GM12878 (cell line): ENCODE measurements at regions not wholly inside any gene's neighbourhood (a gene's known extent, or its start where the extent isn't known, plus 50 kb on each side); places are given as distances from the start of the nearest gene placed in this dataset.

ENCODE experiments used
- ATAC-seq: fragments of 200-7000 bp; cut with Tn5 transposase; 3 replicates; pipeline ENCODE4 v1.9.1; 2020; ENCODE audit warnings: mild to moderate bottlenecking, moderate library complexity
- BruUV-seq: library from RNA; stranded (reverse); fragments of 400-500 nt; replicated peaks from 2 replicates; lab custom pipeline; 2021; lab: Mats Ljungman, UMichigan
- CTCF ChIA-PET: fragments of 300-600 bp; sonication (Branson Sonifier 250); formaldehyde crosslinking; extraction: SDS; loops from one replicate; lab custom pipeline; 2021; ENCODE audit warnings: inconsistent platforms; lab: Yijun Ruan, JAX
- POLR2A ChIA-PET: fragments of 350-600 bp; formaldehyde crosslinking; extraction: SDS; loops from one replicate; lab custom pipeline; 2021; ENCODE audit warnings: inconsistent platforms; lab: Charles Lee
- RAD21 ChIA-PET: fragments of 300-600 bp; sonication (Branson Sonifier 250); formaldehyde crosslinking; loops from one replicate; lab custom pipeline; 2023; ENCODE audit warnings: antibody characterized with exemption; ENCODE audit not compliant: unreplicated experiment; lab: Charles Lee
- SMC1A ChIA-PET: fragments of 300-600 bp; sonication (Branson Sonifier 250); formaldehyde crosslinking; loops from one replicate; lab custom pipeline; 2023; ENCODE audit not compliant: unreplicated experiment, uncharacterized antibody; lab: Charles Lee
- DNase-seq: peaks from one replicate; pipeline ENCODE4 v3.0.0-alpha.2; 2011; ENCODE audit warnings: low read depth, low spot score
- FAIRE-seq: peaks from 3 replicates; lab custom pipeline; 2011; peaks lifted over from hg19 to GRCh38; lab: Jason Lieb, UNC
- H2AFZ ChIP-seq: 2 replicates; pipeline ENCODE4 v1.6.0; 2011; ENCODE audit warnings: low read depth, low read length, control low read depth; ENCODE audit not compliant: control insufficient read depth
- H3K27ac ChIP-seq: 2 replicates; pipeline ENCODE4 v1.5.1; 2011; ENCODE audit warnings: control low read depth; ENCODE audit not compliant: control insufficient read depth, insufficient read depth
- H3K27me3 ChIP-seq, 2 experiments: replicated peaks in 1 of 2; 2 replicates each; pipeline versions ENCODE4 v1.6.0 to v1.6.1; 2011; ENCODE audit warnings: low read length in 1 of 2; ENCODE audit not compliant: control insufficient read depth in 2 of 2, insufficient read depth in 2 of 2
- H3K36me3 ChIP-seq, 2 experiments: 2 replicates each; pipeline ENCODE4 v1.5.1; 2011; ENCODE audit warnings: low read length in 1 of 2; ENCODE audit not compliant: control insufficient read depth in 2 of 2, insufficient read depth in 2 of 2
- H3K4me1 ChIP-seq: 2 replicates; pipeline ENCODE4 v1.6.1; 2011; ENCODE audit warnings: mild to moderate bottlenecking, low read length, moderate library complexity, mixed read lengths; ENCODE audit not compliant: control insufficient read depth, insufficient read depth
- H3K4me2 ChIP-seq: 2 replicates; pipeline ENCODE4 v1.6.0; 2011; ENCODE audit warnings: control low read depth; ENCODE audit not compliant: control insufficient read depth, insufficient read depth
- H3K4me3 ChIP-seq: fragments of 200-600 bp; sonication (generic); 2 replicates; pipeline ENCODE4 v1.5.1; 2016
- H3K79me2 ChIP-seq: 2 replicates; pipeline ENCODE4 v1.6.0; 2011; ENCODE audit warnings: low read length; ENCODE audit not compliant: control insufficient read depth, insufficient read depth
- H3K9ac ChIP-seq: 2 replicates; pipeline ENCODE4 v1.8.0; 2011; ENCODE audit warnings: low read length, control low read depth, mixed read lengths; ENCODE audit not compliant: control insufficient read depth, insufficient read depth
- H3K9me3 ChIP-seq: replicated peaks from 3 replicates; pipeline ENCODE4 v1.5.1; 2011; ENCODE audit warnings: mild to moderate bottlenecking, low read length; ENCODE audit not compliant: control insufficient read depth, insufficient read depth
- H4K20me1 ChIP-seq: 2 replicates; pipeline ENCODE4 v1.6.0; 2011; ENCODE audit not compliant: control insufficient read depth, insufficient read depth
- BCLAF1 ChIP-seq: fragments of 450-650 bp; IDR thresholded peaks from 2 replicates; pipeline ENCODE4 v1.6.1; 2017; ENCODE audit warnings: antibody characterized with exemption, mild to moderate bottlenecking, moderate library complexity
- CEBPB ChIP-seq, 2 experiments: fragments of 150-350 bp in 1 of 2; IDR thresholded peaks; 2 replicates each; pipeline ENCODE4 v1.6.1; 2012 to 2014; ENCODE audit warnings: low read depth in 2 of 2, low read length in 2 of 2, borderline replicate concordance in 1 of 2, inconsistent platforms in 1 of 2
- CHD4 ChIP-seq: fragments of 200-600 bp; sonication (generic); IDR thresholded peaks from 2 replicates; pipeline ENCODE4 v1.6.1; 2016; ENCODE audit warnings: mild to moderate bottlenecking
- JUNB ChIP-seq: IDR thresholded peaks from 2 replicates; pipeline ENCODE4 v1.6.1; 2016; ENCODE audit warnings: antibody characterized with exemption, mild to moderate bottlenecking
- NFIC ChIP-seq: IDR thresholded peaks from 2 replicates; pipeline ENCODE4 v1.6.1; 2012; ENCODE audit warnings: low read depth, mild to moderate bottlenecking, inconsistent platforms, low read length, moderate library complexity
- PKNOX1 ChIP-seq: fragments of 450-650 bp; IDR thresholded peaks from 2 replicates; pipeline ENCODE4 v1.6.1; 2016; ENCODE audit warnings: mild to moderate bottlenecking
- POLR2AphosphoS5 ChIP-seq: IDR thresholded peaks from 2 replicates; pipeline ENCODE4 v1.6.1; 2011; ENCODE audit warnings: mild to moderate bottlenecking, low read length, inconsistent platforms
- RAD51 ChIP-seq: fragments of 450-650 bp; IDR thresholded peaks from 2 replicates; pipeline ENCODE4 v1.6.1; 2016; ENCODE audit warnings: moderate library complexity, mild to moderate bottlenecking, inconsistent platforms
- RFX5 ChIP-seq: IDR thresholded peaks from 2 replicates; pipeline ENCODE4 v1.6.1; 2011; ENCODE audit warnings: low read depth, low read length, improper control_type of control experiment
- STAT3 ChIP-seq: IDR thresholded peaks from 2 replicates; pipeline ENCODE4 v1.6.1; 2011; ENCODE audit warnings: low read depth, low read length, improper control_type of control experiment
- ZBTB4 ChIP-seq: fragments of 450-650 bp; formaldehyde crosslinking; IDR thresholded peaks from 2 replicates; pipeline ENCODE4 v1.4.0; 2022; ENCODE audit warnings: mild to moderate bottlenecking, moderate library complexity
- ZNF622 ChIP-seq: fragments of 450-650 bp; IDR thresholded peaks from 2 replicates; pipeline ENCODE4 v1.6.1; 2017; ENCODE audit warnings: mild to moderate bottlenecking, inconsistent platforms
- WGBS: methylation state at CpG from one replicate; pipeline ENCODE4 v1.1.6; 2016; ENCODE audit warnings: low lambda C conversion rate; ENCODE audit not compliant: insufficient replicate concordance, insufficient coverage; ENCODE audit errors: missing lambda C conversion rate; 5-methylcytosine and 5-hydroxymethylcytosine counted together
- in situ Hi-C: fragments of 300-500 bp; cut with MboI; formaldehyde crosslinking; loops from 9 replicates; pipeline ENCODE4 v1.14.3; 2018; ENCODE audit warnings: mixed read lengths
- intact Hi-C: fragments of 100-400 bp; cut with micrococcal nuclease; formaldehyde crosslinking; loops from one replicate; pipeline ENCODE4 v1.14.2; 2022; ENCODE audit not compliant: unreplicated experiment

- Histone ChIP-seq H3K36me3 (no peaks in the 10 kb centered on the region), H3K4me1 (no peaks in the 10 kb centered on the region), H3K79me2 (no peaks in the 10 kb centered on the region), H3K27ac (no peak overlapping the region), H3K27me3 (no peaks in the 10 kb centered on the region), H3K4me3 (no peak overlapping the region), H3K9ac (no peak overlapping the region), H3K4me2 (no peak overlapping the region), H4K20me1 (no peaks in the 10 kb centered on the region), H2AFZ (no peak overlapping the region), H3K9me3 (no peaks in the 10 kb centered on the region)
- ATAC-seq (no peak), FAIRE-seq (no peak), DNase-seq (no peak)
- POLR2A ChIA-PET: no interaction called here
- no peak for TF ChIP-seq CEBPB (IDR thresholded peaks at IDR 0.05; ENCODE audit: borderline replicate concordance in 1 of 2, low read depth in 2 of 2, low read length in 2 of 2)
- no peak for TF ChIP-seq STAT3
- TF ChIP-seq JUNB: no peak
- TF ChIP-seq ZNF622: no peak
- no peak for TF ChIP-seq RFX5
- TF ChIP-seq ZBTB4 (CRISPR knock-in tag): no peak
- TF ChIP-seq PKNOX1: no peak
- no peak for TF ChIP-seq BCLAF1
- TF ChIP-seq POLR2AphosphoS5: no peak
- TF ChIP-seq CHD4: no peak
- TF ChIP-seq NFIC: no peak
- TF ChIP-seq RAD51: no peak
- intact Hi-C loops: no loop called here
- CTCF ChIA-PET: no interaction called here
- in situ Hi-C loops: no loop called here
- RAD21 ChIA-PET: no interaction called here
- SMC1A ChIA-PET: no interaction called here
- no TSS peak for BruUV-seq
- WGBS: 55% methylated on average over 3 of the region's 3 CpGs
Measured at GRCh38 chr15:39331584-39331983, 249.3 kb upstream of the THBS1 start.
